ENCODE measurements at regions not wholly inside any gene's neighbourhood (a gene's known extent, or its start where the extent isn't known, plus 50 kb on each side); places are given as distances from the start of the nearest gene placed in this dataset.

- TF ChIP-seq RAD21 (IDR thresholded peaks at IDR 0.05; ENCODE audit: low read length) (no peak), POLR2AphosphoS5 (IDR thresholded peaks at IDR 0.05; ENCODE audit: low read depth, low read length) (no peak), MEF2A (IDR thresholded peaks at IDR 0.05; ENCODE audit: borderline replicate concordance, low read depth) (no peak), GATA2 (CRISPR knock-in tag; IDR thresholded peaks at IDR 0.05) (no peak)
- TF ChIP-seq, protein P1, sequence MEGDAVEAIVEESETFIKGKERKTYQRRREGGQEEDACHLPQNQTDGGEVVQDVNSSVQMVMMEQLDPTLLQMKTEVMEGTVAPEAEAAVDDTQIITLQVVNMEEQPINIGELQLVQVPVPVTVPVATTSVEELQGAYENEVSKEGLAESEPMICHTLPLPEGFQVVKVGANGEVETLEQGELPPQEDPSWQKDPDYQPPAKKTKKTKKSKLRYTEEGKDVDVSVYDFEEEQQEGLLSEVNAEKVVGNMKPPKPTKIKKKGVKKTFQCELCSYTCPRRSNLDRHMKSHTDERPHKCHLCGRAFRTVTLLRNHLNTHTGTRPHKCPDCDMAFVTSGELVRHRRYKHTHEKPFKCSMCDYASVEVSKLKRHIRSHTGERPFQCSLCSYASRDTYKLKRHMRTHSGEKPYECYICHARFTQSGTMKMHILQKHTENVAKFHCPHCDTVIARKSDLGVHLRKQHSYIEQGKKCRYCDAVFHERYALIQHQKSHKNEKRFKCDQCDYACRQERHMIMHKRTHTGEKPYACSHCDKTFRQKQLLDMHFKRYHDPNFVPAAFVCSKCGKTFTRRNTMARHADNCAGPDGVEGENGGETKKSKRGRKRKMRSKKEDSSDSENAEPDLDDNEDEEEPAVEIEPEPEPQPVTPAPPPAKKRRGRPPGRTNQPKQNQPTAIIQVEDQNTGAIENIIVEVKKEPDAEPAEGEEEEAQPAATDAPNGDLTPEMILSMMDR (IDR thresholded peaks at IDR 0.05) = no peak
- TF ChIP-seq, protein P2, sequence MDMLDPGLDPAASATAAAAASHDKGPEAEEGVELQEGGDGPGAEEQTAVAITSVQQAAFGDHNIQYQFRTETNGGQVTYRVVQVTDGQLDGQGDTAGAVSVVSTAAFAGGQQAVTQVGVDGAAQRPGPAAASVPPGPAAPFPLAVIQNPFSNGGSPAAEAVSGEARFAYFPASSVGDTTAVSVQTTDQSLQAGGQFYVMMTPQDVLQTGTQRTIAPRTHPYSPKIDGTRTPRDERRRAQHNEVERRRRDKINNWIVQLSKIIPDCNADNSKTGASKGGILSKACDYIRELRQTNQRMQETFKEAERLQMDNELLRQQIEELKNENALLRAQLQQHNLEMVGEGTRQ (IDR thresholded peaks at IDR 0.05; ENCODE audit: borderline replicate concordance, low read depth, low read length) = no peak
These were observed 70.5 kb upstream of the FRMD6 start for GRCh38 chr14:51581017-51581881.

Measured in SK-N-SH (cell line).